ENCODE measurements at regions not wholly inside any gene's neighbourhood (a gene's known extent, or its start where the extent isn't known, plus 50 kb on each side); places are given as distances from the start of the nearest gene placed in this dataset.
"Not testable (repeated sequence)": the region's sequence is repeated elsewhere in the genome, so short reads cannot be mapped to it uniquely, and the experiment has no call there.

DNA sequence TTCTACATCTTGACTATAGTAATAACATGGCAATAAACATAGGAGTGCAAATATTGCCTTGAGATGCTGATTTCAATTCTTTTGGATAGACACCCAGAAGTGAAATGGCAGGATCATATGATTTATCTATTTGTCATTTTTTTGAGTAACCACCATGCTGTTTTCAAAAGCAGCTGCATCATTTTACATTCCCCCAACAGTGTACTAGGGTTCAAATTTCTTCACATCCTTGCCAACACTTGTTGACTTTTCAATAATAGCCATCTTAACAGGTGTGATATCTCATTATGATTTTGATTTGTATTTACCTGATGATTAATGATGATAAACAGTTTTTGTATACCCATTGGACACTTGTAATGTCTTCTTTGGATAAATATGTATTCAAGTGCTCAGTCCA is 90.8 kb downstream of the STRADB start:
- H3K79me2 ChIP-seq (ENCODE audit: insufficient read depth, low read length): no peaks in the 10 kb centered on the region
- H3K9me3 ChIP-seq (ENCODE audit: low read length): no peaks in the 10 kb centered on the region
- H3K27ac ChIP-seq (ENCODE audit: extremely low read length, insufficient read depth, low read length): no peak overlapping the region
- H3K27me3 ChIP-seq (ENCODE audit: control insufficient read depth in 1 of 2, insufficient read depth in 2 of 2, low read length in 2 of 2): no peaks in the 10 kb centered on the region; a peak in 1 of 5 replicates
- in situ Hi-C loops (cut with HindIII; ENCODE audit: extremely low pct_ligation_motif_present, low pct_unique_long_range_greater_than_20kb): no loop called here
- no peak for ATAC-seq
- DNase-seq (ENCODE audit: low spot score): no peak
- H3K4me1 ChIP-seq (ENCODE audit: insufficient read depth, low read length): no peaks in the 10 kb centered on the region
- H2AFZ ChIP-seq (ENCODE audit: low read length): no peak overlapping the region
- CTCF ChIA-PET (ENCODE audit: low intra/inter-chr PET ratio, low total read pairs): no interaction called here
- BruUV-seq (replicated peaks): no TSS peak
- TF ChIP-seq ZNF737 (CRISPR knock-in tag; IDR thresholded peaks at IDR 0.05; ENCODE audit: borderline replicate concordance): no peak
- no peak for TF ChIP-seq CCAR2 (optimal IDR thresholded peaks at IDR 0.05; ENCODE audit: low read depth, low read length)
- no peak for FAIRE-seq
- no peak overlapping the region for H3K9ac ChIP-seq (ENCODE audit: insufficient read depth, low read depth, low read length)
- no peak overlapping the region for H3K4me3 ChIP-seq (replicated peaks in 1 of 3; ENCODE audit: insufficient read depth in 1 of 3, low read depth in 2 of 3, low read length in 3 of 3)
- intact Hi-C loops (cut with micrococcal nuclease; ENCODE audit: unreplicated experiment): no loop called here
- H4K20me1 ChIP-seq (ENCODE audit: insufficient read depth, low read length): no peaks in the 10 kb centered on the region
- POLR2A ChIA-PET: no interaction called here
- no peak overlapping the region for H3K4me2 ChIP-seq (ENCODE audit: low read depth, low read length)
- H3K36me3 ChIP-seq (replicated peaks in 1 of 2; ENCODE audit: control insufficient read depth in 1 of 2, insufficient read depth in 2 of 2, low read length in 2 of 2): no peaks in the 10 kb centered on the region

DNA sequence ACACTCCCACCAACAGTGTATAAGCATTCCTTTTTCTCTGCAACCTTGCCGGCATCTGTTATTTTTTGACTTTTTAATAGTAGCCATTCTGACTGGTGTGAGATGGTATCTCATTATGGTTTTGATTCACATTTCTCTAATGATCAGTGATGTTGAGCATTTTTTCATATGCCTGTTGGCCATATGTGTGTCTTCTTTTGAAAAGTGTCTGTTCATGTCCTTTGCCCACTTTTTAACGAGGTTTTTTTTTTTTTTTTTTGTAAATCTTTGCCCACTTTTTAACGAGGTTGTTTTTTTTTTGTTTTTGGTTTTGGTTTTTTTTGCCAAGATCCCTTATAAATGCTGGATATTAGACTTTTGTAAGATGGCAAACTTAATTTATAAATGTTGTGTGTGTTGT is 87.7 kb downstream of the STRADB start:
- intact Hi-C loops (cut with micrococcal nuclease; ENCODE audit: unreplicated experiment); ATAC-seq; H3K4me3 ChIP-seq (replicated peaks in 1 of 3; ENCODE audit: insufficient read depth in 1 of 3, low read depth in 2 of 3, low read length in 3 of 3); H3K9ac ChIP-seq (ENCODE audit: insufficient read depth, low read depth, low read length); H4K20me1 ChIP-seq (ENCODE audit: insufficient read depth, low read length); H3K27me3 ChIP-seq (ENCODE audit: control insufficient read depth in 1 of 2, insufficient read depth in 2 of 2, low read length in 2 of 2); H3K27ac ChIP-seq (ENCODE audit: extremely low read length, insufficient read depth, low read length); DNase-seq (ENCODE audit: low spot score); BruUV-seq (replicated peaks); in situ Hi-C loops (cut with HindIII; ENCODE audit: extremely low pct_ligation_motif_present, low pct_unique_long_range_greater_than_20kb); H3K36me3 ChIP-seq (replicated peaks in 1 of 2; ENCODE audit: control insufficient read depth in 1 of 2, insufficient read depth in 2 of 2, low read length in 2 of 2); CTCF ChIA-PET (ENCODE audit: low intra/inter-chr PET ratio, low total read pairs); H2AFZ ChIP-seq (ENCODE audit: low read length); FAIRE-seq; H3K79me2 ChIP-seq (ENCODE audit: insufficient read depth, low read length); POLR2A ChIA-PET; H3K9me3 ChIP-seq (ENCODE audit: low read length); H3K4me2 ChIP-seq (ENCODE audit: low read depth, low read length); H3K4me1 ChIP-seq (ENCODE audit: insufficient read depth, low read length): not testable (repeated sequence)
- under 1% methylated on average over 3 of the region's 3 CpGs for WGBS (ENCODE audit: low lambda C conversion rate)

GRCh38 chr2:201538025-201538424 is 86.5 kb downstream of the STRADB start:
- in situ Hi-C loops (cut with HindIII; ENCODE audit: extremely low pct_ligation_motif_present, low pct_unique_long_range_greater_than_20kb) (no loop called here), intact Hi-C loops (cut with micrococcal nuclease; ENCODE audit: unreplicated experiment) (no loop called here)
- ChIA-PET POLR2A (no interaction called here), CTCF (ENCODE audit: low intra/inter-chr PET ratio, low total read pairs) (no interaction called here)
- Histone ChIP-seq H4K20me1 (ENCODE audit: insufficient read depth, low read length) (no peaks in the 10 kb centered on the region), H3K9ac (ENCODE audit: insufficient read depth, low read depth, low read length) (no peak overlapping the region), H2AFZ (ENCODE audit: low read length) (no peak overlapping the region), H3K27me3 (ENCODE audit: control insufficient read depth in 1 of 2, insufficient read depth in 2 of 2, low read length in 2 of 2) (no peaks in the 10 kb centered on the region; a peak in 1 of 5 replicates), H3K4me3 (replicated peaks in 1 of 3; ENCODE audit: insufficient read depth in 1 of 3, low read depth in 2 of 3, low read length in 3 of 3) (no peak overlapping the region), H3K4me1 (ENCODE audit: insufficient read depth, low read length) (no peaks in the 10 kb centered on the region), H3K9me3 (ENCODE audit: low read length) (no peaks in the 10 kb centered on the region), H3K4me2 (ENCODE audit: low read depth, low read length) (no peak overlapping the region), H3K79me2 (ENCODE audit: insufficient read depth, low read length) (no peaks in the 10 kb centered on the region), H3K36me3 (replicated peaks in 1 of 2; ENCODE audit: control insufficient read depth in 1 of 2, insufficient read depth in 2 of 2, low read length in 2 of 2) (no peaks in the 10 kb centered on the region), H3K27ac (ENCODE audit: extremely low read length, insufficient read depth, low read length) (no peak overlapping the region)
- no TSS peak for BruUV-seq (replicated peaks)
- no peak for DNase-seq (ENCODE audit: low spot score)
- no peak for FAIRE-seq
- no peak for ATAC-seq
- 5% methylated on average over 1 of the region's 1 CpG for WGBS (ENCODE audit: low lambda C conversion rate)
- no peak for TF ChIP-seq ZNF740 (CRISPR knock-in tag; IDR thresholded peaks at IDR 0.05)
- TF ChIP-seq HMG20B (CRISPR knock-in tag; conservative IDR thresholded peaks at IDR 0.05): no peak
- TF ChIP-seq, protein P1, sequence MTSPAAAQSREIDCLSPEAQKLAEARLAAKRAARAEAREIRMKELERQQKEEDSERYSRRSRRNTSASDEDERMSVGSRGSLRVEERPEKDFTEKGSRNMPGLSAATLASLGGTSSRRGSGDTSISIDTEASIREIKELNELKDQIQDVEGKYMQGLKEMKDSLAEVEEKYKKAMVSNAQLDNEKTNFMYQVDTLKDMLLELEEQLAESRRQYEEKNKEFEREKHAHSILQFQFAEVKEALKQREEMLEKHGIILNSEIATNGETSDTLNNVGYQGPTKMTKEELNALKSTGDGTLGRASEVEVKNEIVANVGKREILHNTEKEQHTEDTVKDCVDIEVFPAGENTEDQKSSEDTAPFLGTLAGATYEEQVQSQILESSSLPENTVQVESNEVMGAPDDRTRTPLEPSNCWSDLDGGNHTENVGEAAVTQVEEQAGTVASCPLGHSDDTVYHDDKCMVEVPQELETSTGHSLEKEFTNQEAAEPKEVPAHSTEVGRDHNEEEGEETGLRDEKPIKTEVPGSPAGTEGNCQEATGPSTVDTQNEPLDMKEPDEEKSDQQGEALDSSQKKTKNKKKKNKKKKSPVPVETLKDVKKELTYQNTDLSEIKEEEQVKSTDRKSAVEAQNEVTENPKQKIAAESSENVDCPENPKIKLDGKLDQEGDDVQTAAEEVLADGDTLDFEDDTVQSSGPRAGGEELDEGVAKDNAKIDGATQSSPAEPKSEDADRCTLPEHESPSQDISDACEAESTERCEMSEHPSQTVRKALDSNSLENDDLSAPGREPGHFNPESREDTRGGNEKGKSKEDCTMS (CRISPR knock-in tag; conservative IDR thresholded peaks at IDR 0.05): no peak
- TF ChIP-seq, protein P2, sequence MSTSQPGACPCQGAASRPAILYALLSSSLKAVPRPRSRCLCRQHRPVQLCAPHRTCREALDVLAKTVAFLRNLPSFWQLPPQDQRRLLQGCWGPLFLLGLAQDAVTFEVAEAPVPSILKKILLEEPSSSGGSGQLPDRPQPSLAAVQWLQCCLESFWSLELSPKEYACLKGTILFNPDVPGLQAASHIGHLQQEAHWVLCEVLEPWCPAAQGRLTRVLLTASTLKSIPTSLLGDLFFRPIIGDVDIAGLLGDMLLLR (CRISPR knock-in tag; IDR thresholded peaks at IDR 0.05): no peak
- TF ChIP-seq ZNF629 (CRISPR knock-in tag; conservative IDR thresholded peaks at IDR 0.05): no peak
- TF ChIP-seq DNMT1 (CRISPR knock-in tag; IDR thresholded peaks at IDR 0.05): no peak
- TF ChIP-seq ZNF546 (CRISPR knock-in tag; conservative IDR thresholded peaks at IDR 0.05): no peak
- TF ChIP-seq ZNF253 (CRISPR knock-in tag; IDR thresholded peaks at IDR 0.05; ENCODE audit: borderline replicate concordance): no peak

Measured in HepG2 (cell line).